ENCODE measurements at regions not wholly inside any gene's neighbourhood (a gene's known extent, or its start where the extent isn't known, plus 50 kb on each side); places are given as distances from the start of the nearest gene placed in this dataset.
"Not testable (repeated sequence)": the region's sequence is repeated elsewhere in the genome, so short reads cannot be mapped to it uniquely, and the experiment has no call there.

DNA sequence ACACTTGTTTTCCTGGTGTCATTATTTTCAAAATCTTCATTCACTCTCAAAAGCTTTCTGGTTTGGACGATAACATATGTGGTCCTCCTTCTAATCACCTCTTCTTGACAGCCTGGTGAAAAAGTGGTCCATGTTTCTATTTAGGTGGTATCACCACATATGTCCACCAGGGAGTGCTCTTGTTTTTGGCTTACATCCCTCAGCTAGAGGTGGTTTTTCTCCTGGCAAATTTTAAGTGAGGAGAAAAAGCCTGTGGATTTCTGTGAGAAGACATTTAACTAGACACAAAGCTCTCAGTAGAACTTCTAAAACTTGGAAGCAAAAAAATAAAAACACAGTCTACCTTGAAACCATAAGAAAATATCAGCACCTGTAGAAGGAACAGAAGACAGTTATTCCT, 58.0 kb upstream of the FRMPD4 start:
- intact Hi-C loops (cut with DNase I) = no loop called here
- DNase-seq = peak in 2 of 5 donors; percentile 35 to 53
- H3K4me1 ChIP-seq (ENCODE audit: control insufficient read depth in 2 of 3, insufficient read depth in 2 of 3, low read depth in 1 of 3, low read length in 3 of 3) = no peaks in the 10 kb centered on the region

DNA sequence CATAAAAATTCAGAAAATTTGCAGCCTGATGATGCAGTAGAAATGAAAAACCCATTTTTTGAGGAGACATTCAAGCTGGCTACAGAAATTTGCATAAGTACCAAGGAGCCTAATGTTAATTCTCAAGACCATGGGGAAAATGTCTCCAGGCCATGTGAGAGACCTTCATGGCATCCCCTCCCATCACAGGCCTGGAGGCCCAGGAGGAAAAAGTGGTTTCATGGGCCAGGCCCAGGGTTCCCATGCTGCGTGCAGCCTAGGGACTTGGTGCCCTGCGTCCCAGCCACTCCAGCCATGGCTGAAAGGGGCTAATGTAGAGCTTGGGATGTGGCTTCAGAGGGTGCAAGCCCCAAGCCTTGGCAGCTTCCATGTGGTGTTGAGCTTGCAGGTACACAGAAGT, 55.3 kb upstream of the FRMPD4 start:
- DNase-seq; H3K9ac ChIP-seq (ENCODE audit: low read length in 3 of 3); intact Hi-C loops (cut with DNase I); FAIRE-seq; H3K4me1 ChIP-seq (ENCODE audit: control insufficient read depth in 2 of 3, insufficient read depth in 2 of 3, low read depth in 1 of 3, low read length in 3 of 3); H3K4me3 ChIP-seq (ENCODE audit: low read length in 3 of 3); H3K36me3 ChIP-seq (ENCODE audit: control insufficient read depth in 2 of 3, insufficient read depth in 3 of 3, low read length in 3 of 3); H3K27me3 ChIP-seq (ENCODE audit: control insufficient read depth, insufficient read depth, low read length); H3K9me3 ChIP-seq (ENCODE audit: control insufficient read depth in 2 of 3, insufficient read depth in 1 of 3, low read length in 3 of 3); H3K27ac ChIP-seq (ENCODE audit: low read depth in 2 of 2, low read length in 2 of 2): not testable (repeated sequence)

More for the DNA sequence above, 58.0 kb upstream of the FRMPD4 start:
- H3K9me3 ChIP-seq (ENCODE audit: control insufficient read depth in 2 of 3, insufficient read depth in 1 of 3, low read length in 3 of 3) = no peaks in the 10 kb centered on the region
- FAIRE-seq = peak; percentile 15
- H3K36me3 ChIP-seq (ENCODE audit: control insufficient read depth in 2 of 3, insufficient read depth in 3 of 3, low read length in 3 of 3) = no peaks in the 10 kb centered on the region
- H3K9ac ChIP-seq (ENCODE audit: low read length in 3 of 3) = no peak overlapping the region
- H3K27ac ChIP-seq (ENCODE audit: low read depth in 2 of 2, low read length in 2 of 2) = no peak overlapping the region
- TF ChIP-seq, protein P1, sequence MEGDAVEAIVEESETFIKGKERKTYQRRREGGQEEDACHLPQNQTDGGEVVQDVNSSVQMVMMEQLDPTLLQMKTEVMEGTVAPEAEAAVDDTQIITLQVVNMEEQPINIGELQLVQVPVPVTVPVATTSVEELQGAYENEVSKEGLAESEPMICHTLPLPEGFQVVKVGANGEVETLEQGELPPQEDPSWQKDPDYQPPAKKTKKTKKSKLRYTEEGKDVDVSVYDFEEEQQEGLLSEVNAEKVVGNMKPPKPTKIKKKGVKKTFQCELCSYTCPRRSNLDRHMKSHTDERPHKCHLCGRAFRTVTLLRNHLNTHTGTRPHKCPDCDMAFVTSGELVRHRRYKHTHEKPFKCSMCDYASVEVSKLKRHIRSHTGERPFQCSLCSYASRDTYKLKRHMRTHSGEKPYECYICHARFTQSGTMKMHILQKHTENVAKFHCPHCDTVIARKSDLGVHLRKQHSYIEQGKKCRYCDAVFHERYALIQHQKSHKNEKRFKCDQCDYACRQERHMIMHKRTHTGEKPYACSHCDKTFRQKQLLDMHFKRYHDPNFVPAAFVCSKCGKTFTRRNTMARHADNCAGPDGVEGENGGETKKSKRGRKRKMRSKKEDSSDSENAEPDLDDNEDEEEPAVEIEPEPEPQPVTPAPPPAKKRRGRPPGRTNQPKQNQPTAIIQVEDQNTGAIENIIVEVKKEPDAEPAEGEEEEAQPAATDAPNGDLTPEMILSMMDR (IDR thresholded peaks at IDR 0.05; ENCODE audit: borderline replicate concordance, extremely low read depth, insufficient read depth) = peak; percentile 39
- H3K4me3 ChIP-seq (ENCODE audit: low read length in 3 of 3) = no peak overlapping the region
- peaks cover 3% of the 10 kb centered on the region for H3K27me3 ChIP-seq (ENCODE audit: control insufficient read depth, insufficient read depth, low read length)
